B cell (primary cell): ENCODE measurements at regions not wholly inside any gene's neighbourhood (a gene's known extent, or its start where the extent isn't known, plus 50 kb on each side); places are given as distances from the start of the nearest gene placed in this dataset.

ENCODE experiments used
- ATAC-seq: fragments of 200-7000 bp; cut with Tn5 transposase; one replicate; pipeline ENCODE4 v1.10.0; 2021; ENCODE audit warnings: low read depth, mild to moderate bottlenecking, moderate number of reproducible peaks, moderate library complexity
- CTCF ChIA-PET: fragments of 350-600 bp; sonication (Branson Sonifier 250); formaldehyde crosslinking; loops from one replicate; lab custom pipeline; 2021; ENCODE audit warnings: antibody characterized with exemption, inconsistent platforms; lab: Charles Lee
- POLR2A ChIA-PET: fragments of 350-600 bp; sonication (Branson Sonifier 250); formaldehyde crosslinking; loops from one replicate; lab custom pipeline; 2021; ENCODE audit warnings: antibody characterized with exemption; lab: Charles Lee
- DNase-seq: peaks from one replicate; pipeline ENCODE4 v3.0.0; 2013
- H2AFZ ChIP-seq: 2 replicates; pipeline ENCODE4 v1.6.1; 2012; ENCODE audit warnings: mild to moderate bottlenecking, low read depth, low read length; ENCODE audit not compliant: insufficient read depth, poor library complexity, severe bottlenecking
- H3K27ac ChIP-seq, 2 donors: 1 replicate in 1 of 2; 2 replicates in 1 of 2; pipeline ENCODE4 v1.5.1; 2012 to 2013; ENCODE audit warnings: low read length in 2 of 2, mild to moderate bottlenecking in 2 of 2, moderate library complexity in 1 of 2
- H3K27me3 ChIP-seq, 4 experiments: fragments of 200-600 bp in 1 of 4; sonication (generic) in 1 of 4; replicated peaks in 1 of 4; 1 replicate in 2 of 4; 2 replicates in 2 of 4; pipeline versions ENCODE4 v1.6.1 to v1.7.0; 2013 to 2016; ENCODE audit warnings: low read length in 3 of 4, mild to moderate bottlenecking in 2 of 4, mixed read lengths in 1 of 4, moderate library complexity in 1 of 4; ENCODE audit not compliant: insufficient read depth in 4 of 4, control insufficient read depth in 3 of 4; ENCODE audit errors: control extremely low read depth in 1 of 4
- H3K36me3 ChIP-seq, 2 experiments: replicated peaks in 1 of 2; 1 replicate in 1 of 2; 2 replicates in 1 of 2; pipeline versions ENCODE4 v1.6.1 to v1.7.1; 2013; ENCODE audit warnings: low read length in 1 of 2; ENCODE audit not compliant: insufficient read depth in 2 of 2, control insufficient read depth in 1 of 2; ENCODE audit errors: control extremely low read depth in 1 of 2, extremely low read depth in 1 of 2
- H3K4me1 ChIP-seq, 2 donors: fragments of 200-600 bp in 1 of 2; sonication (generic) in 1 of 2; 1 replicate in 1 of 2; 2 replicates in 1 of 2; pipeline versions ENCODE4 v1.5.1 to v1.6.1; 2013 to 2017; ENCODE audit warnings: low read length in 2 of 2; ENCODE audit not compliant: control insufficient read depth in 2 of 2, insufficient read depth in 2 of 2
- H3K4me2 ChIP-seq: replicated peaks from 2 replicates; pipeline ENCODE3; 2012; ENCODE audit warnings: mild to moderate bottlenecking, low read depth, low read length; ENCODE audit not compliant: poor library complexity, severe bottlenecking
- H3K4me3 ChIP-seq, 5 experiments: fragments of 200-600 bp in 1 of 5; sonication (generic) in 1 of 5; 1 replicate in 3 of 5; 2 replicates in 2 of 5; pipeline versions ENCODE4 v1.5.1 to v1.7.0; 2011 to 2016; ENCODE audit warnings: low read length in 4 of 5, mild to moderate bottlenecking in 4 of 5, low read depth in 2 of 5, control low read depth in 1 of 5, moderate library complexity in 1 of 5; ENCODE audit not compliant: insufficient read depth in 1 of 5; ENCODE audit errors: control extremely low read depth in 1 of 5, extremely low read depth in 1 of 5
- H3K79me2 ChIP-seq: fragments of 200-600 bp; sonication (generic); one replicate; pipeline ENCODE4 v1.6.0; 2016; ENCODE audit warnings: low read length; ENCODE audit not compliant: control insufficient read depth, insufficient read depth
- H3K9ac ChIP-seq: fragments of 200-600 bp; sonication (generic); 2 replicates; pipeline ENCODE4 v1.6.1; 2017; ENCODE audit warnings: mild to moderate bottlenecking, low read length, moderate library complexity
- H3K9me3 ChIP-seq, 3 donors: one replicate each; pipeline versions ENCODE4 v1.6.1 to v1.7.1; 2013; ENCODE audit warnings: low read length in 2 of 3; ENCODE audit not compliant: control insufficient read depth in 2 of 3, insufficient read depth in 1 of 3; ENCODE audit errors: control extremely low read depth in 1 of 3
- H4K20me1 ChIP-seq: 2 replicates; pipeline ENCODE4 v1.6.0; 2012; ENCODE audit warnings: mild to moderate bottlenecking, low read length; ENCODE audit not compliant: insufficient read depth, control insufficient read depth, poor library complexity, severe bottlenecking
- H3K27ac Mint-ChIP-seq: one replicate; pipeline ENCODE4 v1.8.0; 2021; ENCODE audit warnings: mixed read lengths
- H3K27me3 Mint-ChIP-seq: one replicate; pipeline ENCODE4 v1.8.0; 2021; ENCODE audit warnings: mixed read lengths
- H3K4me1 Mint-ChIP-seq: one replicate; pipeline ENCODE4 v1.8.0; 2021; ENCODE audit warnings: mixed read lengths
- H3K4me3 Mint-ChIP-seq: one replicate; pipeline ENCODE4 v1.8.0; 2021; ENCODE audit warnings: mixed read lengths
- H3K9me3 Mint-ChIP-seq: one replicate; pipeline ENCODE4 v1.8.0; 2022; ENCODE audit warnings: mixed read lengths; ENCODE audit not compliant: insufficient read depth
- EZH2 ChIP-seq: IDR thresholded peaks from 2 replicates; pipeline ENCODE4 v1.6.1; 2012; ENCODE audit warnings: borderline replicate concordance, low read depth, mild to moderate bottlenecking, moderate library complexity, low read length; ENCODE audit not compliant: insufficient read depth, poor library complexity, severe bottlenecking
- WGBS: methylation state at CpG from one replicate; pipeline ENCODE4 v1.1.5; 2013; ENCODE audit warnings: missing lambda C conversion rate; ENCODE audit not compliant: insufficient coverage; 5-methylcytosine and 5-hydroxymethylcytosine counted together
- intact Hi-C: fragments of 100-400 bp; cut with micrococcal nuclease; formaldehyde crosslinking; loops from one replicate; pipeline ENCODE4 v1.10.0; 2022
- TF ChIP-seq, protein P1 (sequence below): fragments of 200-600 bp; IDR thresholded peaks from one replicate; pipeline ENCODE4 v1.8.0; 2022; ENCODE audit warnings: antibody characterized with exemption, mild to moderate bottlenecking

GRCh38 chr2:36277881-36278523 is 77.6 kb upstream of the CRIM1 start:
- WGBS: no CpG with 5 or more reads among the region's 2 CpGs
- no peak overlapping the region for H2AFZ ChIP-seq
- no peak for ATAC-seq

GRCh38 chr2:36277146-36277808 is 78.3 kb upstream of the CRIM1 start:
- Mint-ChIP-seq H3K4me3 (no peak overlapping the region), H3K4me1 (no peaks in the 10 kb centered on the region), H3K9me3 (peaks cover 4% of the 10 kb centered on the region), H3K27me3 (no peaks in the 10 kb centered on the region), H3K27ac (no peak overlapping the region)
- no peak for DNase-seq
- ATAC-seq: no peak
- 77% methylated on average over 3 of the region's 3 CpGs for WGBS
- H2AFZ ChIP-seq: no peak overlapping the region
- ChIA-PET POLR2A (no interaction called here), CTCF (no interaction called here)
- H3K36me3 ChIP-seq: no peaks in the 10 kb centered on the region
- H3K9ac ChIP-seq: no peak overlapping the region
- H3K4me2 ChIP-seq: no peak overlapping the region
- intact Hi-C loops: no loop called here
- no peaks in the 10 kb centered on the region for H3K79me2 ChIP-seq
- no peaks in the 10 kb centered on the region for H3K27me3 ChIP-seq
- TF ChIP-seq EZH2: no peak
- TF ChIP-seq, protein P1, sequence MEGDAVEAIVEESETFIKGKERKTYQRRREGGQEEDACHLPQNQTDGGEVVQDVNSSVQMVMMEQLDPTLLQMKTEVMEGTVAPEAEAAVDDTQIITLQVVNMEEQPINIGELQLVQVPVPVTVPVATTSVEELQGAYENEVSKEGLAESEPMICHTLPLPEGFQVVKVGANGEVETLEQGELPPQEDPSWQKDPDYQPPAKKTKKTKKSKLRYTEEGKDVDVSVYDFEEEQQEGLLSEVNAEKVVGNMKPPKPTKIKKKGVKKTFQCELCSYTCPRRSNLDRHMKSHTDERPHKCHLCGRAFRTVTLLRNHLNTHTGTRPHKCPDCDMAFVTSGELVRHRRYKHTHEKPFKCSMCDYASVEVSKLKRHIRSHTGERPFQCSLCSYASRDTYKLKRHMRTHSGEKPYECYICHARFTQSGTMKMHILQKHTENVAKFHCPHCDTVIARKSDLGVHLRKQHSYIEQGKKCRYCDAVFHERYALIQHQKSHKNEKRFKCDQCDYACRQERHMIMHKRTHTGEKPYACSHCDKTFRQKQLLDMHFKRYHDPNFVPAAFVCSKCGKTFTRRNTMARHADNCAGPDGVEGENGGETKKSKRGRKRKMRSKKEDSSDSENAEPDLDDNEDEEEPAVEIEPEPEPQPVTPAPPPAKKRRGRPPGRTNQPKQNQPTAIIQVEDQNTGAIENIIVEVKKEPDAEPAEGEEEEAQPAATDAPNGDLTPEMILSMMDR: no peak
- H3K9me3 ChIP-seq: peaks cover 0 to 7% (median 0%) of the 10 kb centered on the region in 3 donors
- H3K4me1 ChIP-seq: no peaks in the 10 kb centered on the region
- no peak overlapping the region for H3K4me3 ChIP-seq
- H4K20me1 ChIP-seq: no peaks in the 10 kb centered on the region
- no peak overlapping the region for H3K27ac ChIP-seq

More at GRCh38 chr2:36277881-36278523, 77.6 kb upstream of the CRIM1 start:
- H3K9ac ChIP-seq: no peak overlapping the region
- intact Hi-C loops: no loop called here
- peaks cover 0 to 7% (median 0%) of the 10 kb centered on the region in 3 donors for H3K9me3 ChIP-seq
- H3K36me3 ChIP-seq: no peaks in the 10 kb centered on the region
- H3K4me1 ChIP-seq: no peaks in the 10 kb centered on the region
- H3K27ac Mint-ChIP-seq: no peak overlapping the region
- no peaks in the 10 kb centered on the region for H3K27me3 Mint-ChIP-seq
- no peak overlapping the region for H3K4me2 ChIP-seq
- POLR2A ChIA-PET: no interaction called here
- no peak overlapping the region for H3K4me3 ChIP-seq
- no peaks in the 10 kb centered on the region for H3K27me3 ChIP-seq
- H3K79me2 ChIP-seq: no peaks in the 10 kb centered on the region
- H3K4me3 Mint-ChIP-seq: no peak overlapping the region
- TF ChIP-seq, protein P1: no peak
- TF ChIP-seq EZH2: no peak
- no peaks in the 10 kb centered on the region for H4K20me1 ChIP-seq
- H3K9me3 Mint-ChIP-seq: peaks cover 4% of the 10 kb centered on the region
- CTCF ChIA-PET: no interaction called here
- no peak for DNase-seq
- H3K4me1 Mint-ChIP-seq: no peaks in the 10 kb centered on the region
- no peak overlapping the region for H3K27ac ChIP-seq
